Common myeloid progenitor, CD34-positive (primary cell): ENCODE measurements at regions not wholly inside any gene's neighbourhood (a gene's known extent, or its start where the extent isn't known, plus 50 kb on each side); places are given as distances from the start of the nearest gene placed in this dataset.

ENCODE experiments used
- CTCF ChIA-PET: fragments of 350-600 bp; sonication (Branson Sonifier 250); formaldehyde crosslinking; loops from one replicate; lab custom pipeline; 2021; ENCODE audit warnings: antibody characterized with exemption; lab: Charles Lee
- POLR2A ChIA-PET: fragments of 350-600 bp; sonication (Branson Sonifier 250); formaldehyde crosslinking; loops from one replicate; lab custom pipeline; 2021; ENCODE audit warnings: antibody characterized with exemption; lab: Charles Lee
- DNase-seq, 3 donors: peaks; one replicate each; pipeline versions ENCODE4 v3.0.0 to v3.0.0-alpha.2; 2013
- H3K27ac ChIP-seq, 2 experiments: 1 replicate in 1 of 2; 2 replicates in 1 of 2; pipeline ENCODE4 v1.7.0; 2013; ENCODE audit warnings: inconsistent platforms in 2 of 2, low read length in 2 of 2, mild to moderate bottlenecking in 2 of 2, low read depth in 1 of 2, moderate library complexity in 1 of 2; ENCODE audit not compliant: severe bottlenecking in 2 of 2, insufficient read depth in 1 of 2, poor library complexity in 1 of 2
- H3K27me3 ChIP-seq, 5 experiments: replicated peaks in 2 of 5; 1 replicate in 3 of 5; 2 replicates in 2 of 5; pipeline versions ENCODE4 v1.6.1 to v1.7.0; 2013; ENCODE audit warnings: low read length in 4 of 5, mild to moderate bottlenecking in 2 of 5, moderate library complexity in 2 of 5, inconsistent platforms in 1 of 5; ENCODE audit not compliant: insufficient read depth in 5 of 5, control insufficient read depth in 4 of 5
- H3K36me3 ChIP-seq, 4 experiments: 1 replicate in 2 of 4; 2 replicates in 2 of 4; pipeline versions ENCODE4 v1.6.1 to v1.7.0; 2013; ENCODE audit warnings: low read length in 3 of 4, control low read depth in 1 of 4, mild to moderate bottlenecking in 1 of 4; ENCODE audit not compliant: control insufficient read depth in 4 of 4, insufficient read depth in 4 of 4
- H3K4me1 ChIP-seq, 4 experiments: 1 replicate in 3 of 4; 2 replicates in 1 of 4; pipeline versions ENCODE4 v1.6.1 to v1.7.1; 2013; ENCODE audit warnings: low read length in 3 of 4, mild to moderate bottlenecking in 3 of 4, control low read depth in 1 of 4, inconsistent platforms in 1 of 4, moderate library complexity in 1 of 4; ENCODE audit not compliant: control insufficient read depth in 4 of 4, insufficient read depth in 4 of 4; ENCODE audit errors: control extremely low read depth in 1 of 4
- H3K4me3 ChIP-seq, 7 experiments: 1 replicate in 4 of 7; 2 replicates in 3 of 7; pipeline versions ENCODE4 v1.5.1 to v1.7.0; 2013; ENCODE audit warnings: mild to moderate bottlenecking in 7 of 7, low read length in 6 of 7, moderate library complexity in 6 of 7, inconsistent platforms in 2 of 7, low read depth in 2 of 7, control low read depth in 1 of 7; ENCODE audit not compliant: insufficient read depth in 4 of 7, control insufficient read depth in 1 of 7; ENCODE audit errors: extremely low read depth in 1 of 7
- H3K9me3 ChIP-seq, 5 experiments: 1 replicate in 4 of 5; 2 replicates in 1 of 5; pipeline versions ENCODE4 v1.6.1 to v1.7.1; 2013; ENCODE audit warnings: low read length in 4 of 5, mild to moderate bottlenecking in 2 of 5, inconsistent platforms in 1 of 5, low read depth in 1 of 5, moderate library complexity in 1 of 5; ENCODE audit not compliant: control insufficient read depth in 4 of 5, insufficient read depth in 2 of 5; ENCODE audit errors: control extremely low read depth in 1 of 5
- WGBS: methylation state at CpG from one replicate; pipeline ENCODE4 v1.1.5; 2013; ENCODE audit not compliant: insufficient coverage; 5-methylcytosine and 5-hydroxymethylcytosine counted together

- Histone ChIP-seq H3K4me3 (no peak overlapping the region), H3K36me3 (no peaks in the 10 kb centered on the region), H3K4me1 (no peaks in the 10 kb centered on the region), H3K27me3 (no peaks in the 10 kb centered on the region), H3K9me3 (no peaks in the 10 kb centered on the region), H3K27ac (no peak overlapping the region)
- no CpG with 5 or more reads among the region's 1 CpG for WGBS
- no peak for DNase-seq
- ChIA-PET POLR2A (no interaction called here), CTCF (no interaction called here)
These were observed 720.5 kb upstream of the NUDT12 start for GRCh38 chr5:104283136-104283535.

GRCh38 chr5:104273725-104274124 lies 711.1 kb upstream of the NUDT12 start:
- ChIA-PET POLR2A (no interaction called here), CTCF (no interaction called here)
- Histone ChIP-seq H3K9me3 (no peaks in the 10 kb centered on the region), H3K36me3 (no peaks in the 10 kb centered on the region), H3K4me1 (no peaks in the 10 kb centered on the region), H3K4me3 (no peak overlapping the region), H3K27ac (no peak overlapping the region), H3K27me3 (no peaks in the 10 kb centered on the region)
- WGBS, result 100% methylated on average over 1 of the region's 2 CpGs
- no peak for DNase-seq

GRCh38 chr5:104267320-104268015 lies 704.9 kb upstream of the NUDT12 start:
- WGBS, result no CpG with 5 or more reads among the region's 3 CpGs
- H3K9me3 ChIP-seq, result no peaks in the 10 kb centered on the region
- DNase-seq, result no peak
- POLR2A ChIA-PET, result no interaction called here
- H3K4me3 ChIP-seq, result no peak overlapping the region
- H3K36me3 ChIP-seq, result no peaks in the 10 kb centered on the region
- H3K27me3 ChIP-seq, result no peaks in the 10 kb centered on the region
- no peak overlapping the region for H3K27ac ChIP-seq
- H3K4me1 ChIP-seq, result no peaks in the 10 kb centered on the region
- CTCF ChIA-PET, result no interaction called here

GRCh38 chr5:104266161-104266560 lies 703.6 kb upstream of the NUDT12 start:
- DNase-seq, result no peak
- no peak overlapping the region for H3K4me3 ChIP-seq
- no peaks in the 10 kb centered on the region for H3K9me3 ChIP-seq
- POLR2A ChIA-PET, result no interaction called here
- CTCF ChIA-PET, result no interaction called here
- H3K27ac ChIP-seq, result no peak overlapping the region
- no peaks in the 10 kb centered on the region for H3K36me3 ChIP-seq
- H3K4me1 ChIP-seq, result no peaks in the 10 kb centered on the region
- 100% methylated on average over 1 of the region's 1 CpG for WGBS
- no peaks in the 10 kb centered on the region for H3K27me3 ChIP-seq

GRCh38 chr5:104265531-104266140 lies 703.0 kb upstream of the NUDT12 start:
- WGBS, result no CpG with 5 or more reads among the region's 1 CpG
- POLR2A ChIA-PET, result no interaction called here
- no peak for DNase-seq

GRCh38 chr5:104247260-104247659 lies 684.7 kb upstream of the NUDT12 start:
- no peak overlapping the region for H3K4me3 ChIP-seq
- H3K36me3 ChIP-seq, result no peaks in the 10 kb centered on the region
- H3K27me3 ChIP-seq, result no peaks in the 10 kb centered on the region
- WGBS, result 92% methylated on average over 3 of the region's 3 CpGs
- ChIA-PET CTCF (no interaction called here), POLR2A (no interaction called here)
- no peak for DNase-seq
- H3K9me3 ChIP-seq, result no peaks in the 10 kb centered on the region
- H3K27ac ChIP-seq, result no peak overlapping the region
- no peaks in the 10 kb centered on the region for H3K4me1 ChIP-seq

More at GRCh38 chr5:104265531-104266140, 703.0 kb upstream of the NUDT12 start:
- no peak overlapping the region for H3K27ac ChIP-seq
- no peaks in the 10 kb centered on the region for H3K4me1 ChIP-seq
- H3K36me3 ChIP-seq, result no peaks in the 10 kb centered on the region
- no peaks in the 10 kb centered on the region for H3K27me3 ChIP-seq
- CTCF ChIA-PET, result no interaction called here
- H3K9me3 ChIP-seq, result no peaks in the 10 kb centered on the region
- H3K4me3 ChIP-seq, result no peak overlapping the region

GRCh38 chr5:104241046-104241445 lies 678.5 kb upstream of the NUDT12 start:
- no peak for DNase-seq
- Histone ChIP-seq H3K36me3 (no peaks in the 10 kb centered on the region), H3K27me3 (no peaks in the 10 kb centered on the region), H3K9me3 (no peaks in the 10 kb centered on the region), H3K27ac (no peak overlapping the region), H3K4me3 (no peak overlapping the region), H3K4me1 (no peaks in the 10 kb centered on the region)
- CTCF ChIA-PET, result no interaction called here
- POLR2A ChIA-PET, result no interaction called here
- 91% methylated on average over 3 of the region's 4 CpGs for WGBS
